HG03135 (cell line): ENCODE measurements at regions not wholly inside any gene's neighbourhood (a gene's known extent, or its start where the extent isn't known, plus 50 kb on each side); places are given as distances from the start of the nearest gene placed in this dataset.

Experiments used
- ATAC-seq: cut with Tn5 transposase; IDR thresholded peaks from one replicate; pipeline ENCODE4 v1.9.1; 2021; ENCODE audit warnings: mild to moderate bottlenecking, moderate library complexity; ENCODE audit not compliant: unreplicated experiment

DNA sequence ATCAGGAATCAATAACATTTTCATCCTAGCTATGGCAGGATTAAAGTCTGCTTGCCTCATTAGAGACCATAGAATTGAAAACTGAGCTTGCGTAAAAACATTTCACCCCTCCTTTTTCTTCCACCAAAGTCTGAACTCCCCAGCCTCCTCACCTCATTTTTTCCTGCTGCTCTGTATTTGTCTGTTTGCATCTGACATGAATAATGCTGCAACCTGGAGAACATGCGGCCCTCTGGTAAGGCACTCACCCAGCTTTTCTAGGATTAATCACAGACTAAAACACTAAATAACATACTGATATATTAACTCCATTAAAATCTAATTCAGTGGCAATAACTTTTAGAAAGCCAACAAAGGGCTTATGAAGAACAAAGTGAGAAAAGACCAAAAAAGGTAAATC is 677.7 kb upstream of the NRSN1 start:
- ATAC-seq, result no peak

DNA sequence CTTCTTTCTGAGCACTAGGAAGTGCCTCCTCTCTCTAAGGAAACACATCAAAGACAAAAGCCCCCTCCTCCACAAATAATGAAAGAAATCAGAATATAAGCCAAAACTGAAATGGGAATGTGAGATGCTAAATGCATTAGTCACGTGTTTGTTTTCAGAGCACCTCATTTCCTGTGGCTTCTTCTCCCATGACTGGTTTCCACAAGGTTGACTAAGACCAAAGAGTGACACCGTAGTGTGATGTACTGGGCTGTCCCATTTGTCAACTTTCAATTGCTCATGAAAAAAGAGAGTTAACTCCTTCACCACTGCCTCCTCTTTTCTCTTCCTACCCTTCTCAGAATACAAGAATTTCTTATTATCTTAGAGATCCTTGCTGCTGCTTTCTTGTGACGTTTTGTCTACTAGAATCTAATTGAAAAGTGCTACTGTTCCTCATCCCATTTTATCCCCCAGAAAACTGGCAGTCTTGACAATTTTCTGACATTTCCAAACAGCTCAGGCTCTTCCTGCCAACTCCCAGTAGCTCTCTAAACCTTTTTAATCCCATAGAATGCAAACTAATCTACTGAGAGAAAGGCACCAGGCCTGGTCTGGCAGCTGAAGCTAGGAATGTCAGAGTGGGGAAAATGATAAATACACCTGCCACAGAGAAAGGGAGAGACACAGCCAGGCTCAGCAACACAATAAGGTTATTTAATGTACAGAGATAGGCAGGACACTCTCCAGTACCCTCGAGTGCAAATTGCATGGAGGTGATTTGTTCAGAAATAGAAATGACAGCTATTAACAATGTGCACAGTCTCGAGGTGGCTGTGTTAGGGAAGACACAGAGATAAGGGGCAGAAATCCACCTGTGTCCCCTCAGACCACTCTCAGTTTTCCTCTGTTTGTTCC is 671.7 kb upstream of the NRSN1 start:
- ATAC-seq, result no peak

DNA sequence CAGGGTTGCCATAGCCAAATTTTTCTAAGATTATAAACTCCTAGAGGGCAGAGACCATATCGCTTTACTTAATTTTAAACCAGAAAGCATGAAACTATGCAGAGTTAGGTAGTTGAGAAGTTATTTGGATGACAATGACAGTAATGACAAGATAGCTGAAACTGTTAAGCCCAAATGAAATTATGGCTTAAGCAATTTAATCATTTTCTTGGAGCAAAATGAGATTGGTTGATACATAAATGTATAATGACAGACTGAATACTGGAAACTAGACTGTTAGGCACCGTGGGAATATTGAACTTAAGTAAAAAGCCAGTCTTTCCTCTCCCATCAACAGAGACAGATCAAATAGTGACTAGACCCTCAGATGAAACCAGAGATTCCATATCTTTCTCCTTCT is 670.3 kb upstream of the NRSN1 start:
- no peak for ATAC-seq

DNA sequence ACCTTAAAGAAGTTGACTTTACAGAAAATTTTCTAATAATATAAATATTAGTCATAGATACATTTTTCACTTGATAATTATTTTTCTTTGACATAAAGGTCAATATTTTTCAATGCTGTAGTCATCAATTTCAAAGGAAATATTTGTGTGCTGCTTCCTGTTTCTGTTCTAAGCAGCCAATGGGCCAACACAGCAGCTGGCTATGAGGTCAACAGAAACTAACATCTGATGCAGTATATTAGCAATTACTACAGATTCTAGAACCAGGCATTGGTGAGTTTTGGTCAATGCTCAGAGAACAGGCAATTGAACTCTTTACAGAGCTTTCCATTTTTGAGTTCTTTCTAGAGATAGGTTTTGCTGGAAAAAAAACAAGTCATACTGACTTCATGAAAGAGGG is 669.6 kb upstream of the NRSN1 start:
- no peak for ATAC-seq

DNA sequence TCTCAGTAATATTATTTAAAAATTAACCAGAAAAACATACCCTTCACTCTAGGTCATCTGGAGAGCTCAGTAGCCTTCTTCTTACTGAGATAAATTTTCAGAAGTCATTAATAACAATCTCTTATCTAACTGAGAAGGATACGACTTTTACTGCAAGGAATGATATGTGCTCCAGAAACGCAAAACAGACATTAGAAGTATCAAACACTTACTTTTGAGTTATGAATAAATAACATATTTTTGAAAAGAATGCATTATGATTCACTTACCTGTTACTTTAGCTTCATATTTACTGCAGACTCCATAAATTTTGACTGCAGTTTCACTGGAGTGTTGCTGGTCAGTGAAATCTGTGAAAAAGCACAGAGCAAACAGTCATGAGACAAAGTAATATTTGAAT is 668.7 kb upstream of the NRSN1 start:
- no peak for ATAC-seq

DNA sequence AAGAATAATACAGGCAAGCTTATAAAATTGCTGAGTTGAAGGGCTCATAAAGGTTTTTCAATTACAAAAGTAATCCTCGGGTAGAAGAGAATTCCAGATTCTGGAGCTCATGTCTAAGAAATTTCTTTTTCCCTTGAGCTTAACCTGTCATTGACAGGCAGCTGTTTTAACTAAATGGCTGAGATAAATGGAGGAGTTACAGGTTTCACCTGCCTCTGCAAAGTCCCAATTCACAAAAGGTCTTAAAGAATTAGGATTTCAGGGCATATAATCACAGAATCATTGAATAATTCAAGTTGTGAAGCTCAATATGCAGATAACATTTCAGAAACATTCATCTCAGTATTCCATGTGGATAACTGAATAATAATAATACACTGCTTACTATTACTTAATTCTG is 660.1 kb upstream of the NRSN1 start:
- no peak for ATAC-seq

DNA sequence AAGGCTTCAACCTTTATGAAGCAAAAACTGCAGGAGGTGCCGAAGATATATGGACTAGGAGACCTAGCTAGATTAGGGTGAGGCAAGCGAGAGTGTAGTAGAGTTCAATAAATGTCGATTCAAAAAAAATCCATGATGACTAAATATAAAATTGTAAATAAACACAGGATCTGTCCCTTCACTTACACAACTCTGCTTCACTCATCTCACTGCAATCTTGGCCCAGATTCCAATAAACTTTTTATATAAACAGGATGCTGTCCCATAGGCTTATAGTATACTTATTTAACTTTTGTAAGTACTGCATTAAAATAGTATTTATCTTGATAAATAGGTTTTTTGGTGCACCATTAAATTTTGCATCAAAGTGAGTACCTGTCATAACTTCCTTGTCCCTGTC is 648.4 kb upstream of the NRSN1 start:
- ATAC-seq, result no peak

DNA sequence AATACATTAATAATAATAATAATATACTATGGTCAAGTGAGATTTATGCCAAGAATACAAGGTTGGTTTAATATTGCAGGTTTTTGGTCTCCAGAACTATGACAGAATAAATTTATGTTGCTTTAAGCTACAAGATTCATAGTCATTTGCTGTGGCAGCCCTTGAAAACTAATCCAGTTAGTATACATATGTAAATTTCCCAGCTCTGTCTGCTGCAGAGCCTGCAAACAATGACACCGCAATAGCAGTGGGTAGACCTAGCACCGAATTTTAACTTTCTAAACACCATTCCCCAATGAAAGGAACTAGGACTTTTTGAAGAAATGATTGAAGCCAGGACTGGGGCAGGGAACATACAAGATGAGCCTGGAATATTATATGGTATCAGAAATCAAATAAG is 647.7 kb upstream of the NRSN1 start:
- no peak for ATAC-seq

DNA sequence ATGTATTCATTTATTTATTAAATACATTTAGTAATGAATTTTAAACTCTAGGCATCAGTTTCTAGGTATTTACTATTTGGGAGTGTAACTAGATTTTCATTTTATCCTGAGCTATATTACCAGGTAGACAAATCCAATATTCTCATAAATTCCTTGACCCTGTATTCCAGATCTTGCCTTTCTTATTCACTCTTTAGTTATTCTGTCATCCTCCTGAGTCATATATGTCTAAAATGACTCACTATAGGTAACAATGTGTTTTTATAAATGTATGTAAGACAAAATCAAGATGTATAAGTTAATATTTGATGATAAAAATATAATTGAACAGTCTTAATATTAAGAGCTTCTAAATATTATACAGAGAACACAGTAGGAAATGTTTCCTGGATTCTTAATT is 642.1 kb upstream of the NRSN1 start:
- no peak for ATAC-seq

DNA sequence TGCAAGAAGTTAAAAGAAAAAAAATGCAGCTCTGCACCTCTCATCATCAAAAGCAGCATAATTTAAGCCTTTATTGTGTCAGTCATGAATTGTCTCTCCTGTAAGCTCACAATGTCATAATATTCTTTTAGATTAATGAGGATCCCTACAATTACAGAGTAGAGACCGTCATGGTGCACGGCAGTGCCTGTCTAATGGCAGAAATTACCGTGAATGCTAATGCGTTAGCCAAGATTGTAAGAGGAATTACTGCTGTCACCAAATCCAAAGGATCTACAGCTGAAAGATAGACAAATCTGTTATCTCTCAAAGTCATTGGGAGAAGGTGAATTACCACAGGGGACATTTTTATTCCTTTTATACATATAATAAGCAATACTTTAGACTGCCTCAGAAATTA is 631.6 kb upstream of the NRSN1 start:
- ATAC-seq, result no peak

DNA sequence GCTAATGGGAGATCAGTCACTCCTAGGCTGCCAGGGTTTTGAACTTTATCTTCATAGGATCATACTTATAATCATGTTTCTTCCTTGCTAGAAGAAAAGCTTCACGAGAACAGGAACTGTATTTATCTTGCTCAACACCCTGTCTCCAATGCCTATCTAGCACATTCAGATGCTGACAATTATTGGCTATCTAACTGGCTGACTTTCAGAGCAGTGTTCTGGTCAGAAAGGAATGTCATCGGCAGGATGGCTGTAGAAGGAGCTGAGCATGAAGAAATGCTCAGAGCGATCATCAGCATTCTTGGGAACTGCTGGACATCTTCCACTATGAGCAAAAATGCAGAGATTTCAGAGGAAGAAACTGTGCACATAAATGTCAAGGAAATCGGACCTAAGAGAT is 628.0 kb upstream of the NRSN1 start:
- ATAC-seq, result no peak

DNA sequence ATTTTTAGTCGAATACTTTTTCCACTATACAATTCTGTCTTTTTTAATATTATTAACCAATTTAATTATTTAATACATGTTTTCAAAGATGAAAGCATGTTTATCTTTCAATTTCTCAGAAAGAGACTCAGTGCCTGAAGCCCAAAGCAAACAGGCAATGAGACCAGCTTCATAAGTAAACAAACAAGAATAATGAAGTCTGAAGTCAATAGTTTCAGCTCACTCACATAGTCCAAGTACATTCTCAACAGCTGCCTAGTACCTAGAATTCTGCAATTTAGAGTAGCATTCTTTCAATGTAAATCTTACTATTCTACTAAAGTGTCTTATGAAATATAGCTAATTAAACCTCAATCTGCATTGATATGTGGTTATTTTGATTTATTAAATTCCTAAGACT is 626.5 kb upstream of the NRSN1 start:
- no peak for ATAC-seq

DNA sequence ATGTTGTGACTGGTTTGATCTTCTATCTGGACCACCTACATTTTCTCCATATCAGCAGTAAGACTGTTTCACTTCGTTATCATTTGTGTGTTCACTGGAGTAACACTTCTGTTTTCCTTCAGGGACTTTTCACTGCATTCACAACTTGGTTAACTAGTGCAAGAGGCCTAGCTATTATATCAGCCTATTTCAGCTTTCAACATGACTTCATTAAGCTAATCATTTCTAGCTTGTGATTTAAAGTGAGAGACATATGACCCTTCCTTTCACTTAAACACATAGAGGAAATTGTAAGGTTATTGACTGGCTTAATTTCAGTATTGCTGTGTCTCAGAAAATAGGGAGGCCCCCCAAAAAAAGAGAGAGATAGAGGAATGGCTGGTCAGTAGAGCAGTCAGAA is 622.8 kb upstream of the NRSN1 start:
- no peak for ATAC-seq

DNA sequence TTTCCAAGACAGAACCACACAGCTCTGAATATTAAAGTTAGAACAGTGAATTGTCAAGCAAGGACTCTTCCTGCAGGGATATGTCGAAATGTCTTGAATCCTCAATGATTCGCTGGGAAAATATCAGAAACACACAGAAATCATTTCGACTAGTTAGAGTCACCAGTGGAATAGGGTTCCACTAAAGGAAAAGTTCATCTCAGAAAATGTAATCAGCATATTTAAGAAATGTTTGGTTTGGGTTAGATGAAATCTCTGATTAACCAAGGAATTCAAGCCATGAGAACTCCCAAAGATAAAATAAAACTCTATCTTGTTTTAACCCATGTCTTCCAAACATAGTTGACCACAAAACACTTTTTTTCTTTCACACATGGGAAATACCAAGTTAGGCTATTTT is 621.0 kb upstream of the NRSN1 start:
- no peak for ATAC-seq

DNA sequence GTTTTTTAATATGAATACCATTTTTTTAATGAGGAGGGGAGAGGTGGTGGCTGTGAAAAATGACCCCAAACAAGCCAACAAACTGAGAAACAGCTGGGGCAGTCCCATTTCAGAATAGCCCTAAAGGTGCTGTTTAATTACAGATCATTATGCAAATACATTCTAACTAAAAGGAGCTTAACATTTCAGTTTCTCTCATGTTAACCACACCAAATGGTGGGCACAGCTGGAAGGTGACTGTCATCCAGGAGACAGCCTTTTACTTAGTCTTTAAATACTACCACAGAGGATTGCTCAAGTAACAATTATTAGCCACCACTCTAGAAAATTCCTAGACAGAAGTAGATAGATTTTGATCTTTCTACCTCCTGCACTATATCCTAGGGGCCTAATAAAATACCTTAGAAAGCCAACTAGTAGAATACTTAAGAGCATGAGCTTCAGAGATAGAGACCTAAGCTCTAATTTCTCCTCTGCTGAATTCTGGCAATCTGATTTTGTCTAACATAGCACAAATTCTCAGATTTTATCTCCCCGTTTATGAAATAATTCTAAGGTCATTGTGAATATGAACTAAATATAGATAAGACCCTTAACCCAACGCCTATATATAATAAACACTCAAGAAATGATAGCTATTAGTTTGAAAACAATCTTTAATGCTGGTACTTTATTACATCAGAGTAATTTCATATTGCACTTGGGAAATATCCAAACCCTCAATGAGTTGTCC is 615.1 kb upstream of the NRSN1 start:
- ATAC-seq, result no peak

DNA sequence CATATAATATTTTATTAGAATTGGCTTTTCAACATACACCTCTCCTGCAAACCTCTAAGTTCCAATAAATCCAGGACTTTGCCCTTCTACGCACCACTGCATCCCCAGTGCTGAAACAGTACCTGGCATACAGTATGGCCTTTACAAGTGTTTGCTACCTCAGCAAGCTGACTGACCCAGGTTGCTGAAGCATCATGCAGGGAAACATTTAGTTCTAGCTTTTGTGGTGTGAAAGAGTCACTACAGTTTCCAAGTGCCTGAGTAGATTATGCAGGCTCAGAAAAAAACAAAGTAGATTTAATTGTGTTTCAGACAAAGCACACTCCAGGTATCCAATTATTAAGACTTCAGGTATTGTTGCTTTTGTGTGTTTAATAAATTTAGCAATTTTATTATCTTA is 614.2 kb upstream of the NRSN1 start:
- ATAC-seq, result no peak

DNA sequence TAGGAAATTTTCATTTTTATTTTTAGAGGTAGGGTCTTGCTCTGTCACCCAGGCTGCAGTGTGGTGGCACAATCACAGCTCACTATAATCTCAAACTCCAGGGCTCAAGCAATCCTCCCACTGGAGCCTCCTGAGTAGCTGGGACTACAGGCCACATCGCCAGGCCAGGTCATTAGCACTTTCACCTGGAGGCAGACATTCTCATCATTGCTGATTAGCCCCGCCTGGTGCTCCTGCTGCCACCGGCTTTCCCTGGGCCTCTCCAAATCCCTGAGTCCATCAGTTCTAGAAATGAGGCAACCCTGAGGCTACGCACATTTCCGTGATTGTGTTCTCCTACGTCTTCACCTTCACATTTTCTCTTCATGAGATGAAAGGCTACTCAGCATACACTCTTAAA is 607.7 kb upstream of the NRSN1 start:
- no peak for ATAC-seq

DNA sequence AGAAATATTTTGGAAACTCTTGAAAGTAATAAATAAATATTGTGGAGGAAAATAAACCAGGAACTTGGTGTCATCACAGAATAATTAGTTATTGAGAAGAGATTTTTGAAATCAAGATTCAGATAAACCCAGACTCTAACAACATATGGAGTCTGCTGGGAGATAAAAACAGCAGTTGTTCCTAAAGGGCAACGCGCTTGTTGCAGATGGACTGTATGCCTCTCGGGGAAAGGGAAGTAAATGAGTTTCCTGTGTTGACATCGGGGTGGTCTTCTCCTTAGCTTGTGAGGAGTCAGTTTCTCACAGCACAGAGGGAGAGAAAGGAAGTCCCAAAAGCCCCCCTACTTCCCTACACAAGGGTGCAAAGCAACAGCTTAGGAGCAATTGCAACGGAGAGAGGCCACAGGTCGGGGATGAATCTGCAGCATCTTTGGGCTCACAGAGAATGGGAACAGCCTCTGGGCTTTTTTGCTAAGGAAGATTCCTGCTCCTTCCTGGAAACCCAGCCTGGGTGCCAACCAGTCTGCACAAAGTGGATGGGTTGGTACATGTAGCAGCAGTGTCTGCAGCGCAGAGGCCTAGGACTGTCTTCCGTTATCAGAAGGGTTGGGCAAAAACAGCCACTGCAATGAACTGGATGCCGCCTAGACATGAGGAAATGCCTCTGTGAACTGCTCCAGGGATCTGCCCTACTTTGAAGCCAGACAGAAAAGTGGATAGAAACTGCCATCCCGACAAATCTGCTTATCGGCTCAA is 603.0 kb upstream of the NRSN1 start:
- no peak for ATAC-seq

DNA sequence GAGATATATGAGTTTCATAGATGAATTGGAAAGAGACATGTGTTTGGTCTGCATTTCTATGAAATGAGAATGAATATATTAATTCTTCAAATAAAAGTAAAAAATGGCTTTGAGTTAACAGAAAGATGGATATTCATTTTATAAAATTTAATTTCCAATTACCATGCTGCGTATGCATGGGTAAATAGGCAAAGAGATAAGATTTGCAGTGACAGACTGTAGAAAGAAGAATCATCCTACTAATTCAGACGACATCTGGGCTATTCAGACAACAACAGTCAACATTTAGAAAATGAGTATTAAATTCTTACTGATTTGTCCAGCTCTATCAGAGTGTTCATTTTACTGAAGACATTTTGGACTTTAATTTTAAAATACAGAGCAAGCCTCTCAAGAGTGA is 602.2 kb upstream of the NRSN1 start:
- ATAC-seq, result no peak

DNA sequence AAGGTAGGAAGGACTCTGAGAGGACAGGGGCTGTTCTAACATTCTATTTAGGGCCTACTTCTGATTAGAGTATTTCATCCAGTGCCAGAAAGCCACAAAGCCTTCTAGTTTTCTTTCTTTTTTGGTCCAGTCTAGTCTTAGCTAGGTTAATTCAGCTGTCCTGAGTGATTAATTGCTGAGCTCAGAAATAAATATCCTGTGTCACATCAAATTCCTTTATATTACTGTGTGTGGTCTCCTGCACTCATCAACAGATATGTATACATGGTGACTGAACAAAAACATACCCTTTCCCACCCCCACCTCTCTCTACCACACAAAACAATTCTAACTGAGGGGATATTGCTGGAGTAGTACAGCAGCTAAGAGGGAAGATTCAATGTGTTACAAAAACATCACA is 601.5 kb upstream of the NRSN1 start:
- no peak for ATAC-seq

DNA sequence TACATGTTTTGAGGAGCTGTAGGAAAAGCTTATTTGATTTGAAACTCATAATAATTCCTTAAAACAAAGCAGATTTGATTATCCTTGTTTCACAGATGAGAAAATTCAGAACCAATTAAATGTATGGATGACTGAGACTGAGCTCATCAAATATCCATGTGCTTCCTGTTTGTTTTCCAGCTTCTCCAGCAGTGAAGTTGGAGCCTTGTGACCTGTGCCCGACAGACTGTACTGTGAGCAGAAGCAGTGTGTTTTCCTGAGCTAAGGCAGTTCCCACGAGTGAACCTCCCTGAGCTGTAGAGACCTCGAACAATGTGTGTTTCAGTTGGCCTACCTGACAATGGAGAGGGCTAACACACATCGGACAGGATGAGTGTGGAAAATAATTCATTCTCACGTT is 599.5 kb upstream of the NRSN1 start:
- ATAC-seq, result no peak

DNA sequence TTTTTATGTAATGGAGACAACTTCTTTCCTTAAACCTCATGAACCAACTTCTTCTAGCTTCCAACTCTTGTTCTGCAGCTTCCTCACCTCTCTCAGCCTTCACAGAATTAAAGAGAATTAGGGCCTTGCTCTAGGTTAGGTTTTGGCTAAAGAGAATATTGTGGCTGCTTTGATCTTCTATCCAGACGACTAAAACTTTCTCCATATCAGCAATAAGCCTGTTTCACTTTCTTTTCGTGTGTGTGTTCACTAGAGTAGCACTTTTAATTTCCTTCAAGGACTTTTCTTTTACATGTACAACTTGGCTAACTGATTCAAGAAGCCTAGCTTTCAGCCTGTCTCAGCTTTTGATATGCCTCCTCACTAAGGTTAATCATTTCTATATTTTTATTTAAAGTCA is 596.1 kb upstream of the NRSN1 start:
- no peak for ATAC-seq
